Activated T-helper 1 cell treated with anti-CD3 and anti-CD28 coated beads, Interleukin-12 subunit alpha, Interleukin-12 subunit beta, Interleukin-2, Interleukin-4 antibody, amounts not matched to agents 30 ng/mL and 10 ng/mL and 1 ng/mL, durations not matched to agents 14 hours and 24 hours and 36 hours (primary cell): ENCODE measurements at regions not wholly inside any gene's neighbourhood (a gene's known extent, or its start where the extent isn't known, plus 50 kb on each side); places are given as distances from the start of the nearest gene placed in this dataset.

Experiments
- DNase-seq: peaks from one replicate; pipeline ENCODE4 v3.0.0; 2021; ENCODE audit warnings: low spot score
- H3K27ac Mint-ChIP-seq: one replicate; pipeline ENCODE4 v1.8.0; 2021; ENCODE audit warnings: mild to moderate bottlenecking, mixed read lengths
- H3K27me3 Mint-ChIP-seq: one replicate; pipeline ENCODE4 v1.8.0; 2022; ENCODE audit warnings: mild to moderate bottlenecking, moderate library complexity, mixed read lengths; ENCODE audit not compliant: insufficient read depth
- H3K36me3 Mint-ChIP-seq: one replicate; pipeline ENCODE4 v1.8.0; 2021; ENCODE audit warnings: low read depth, mixed read lengths
- H3K4me1 Mint-ChIP-seq: one replicate; pipeline ENCODE4 v1.8.0; 2021; ENCODE audit warnings: low read depth, mixed read lengths
- H3K4me3 Mint-ChIP-seq: one replicate; pipeline ENCODE4 v1.8.0; 2021; ENCODE audit warnings: mild to moderate bottlenecking, moderate library complexity, mixed read lengths
- H3K9me3 Mint-ChIP-seq: one replicate; pipeline ENCODE4 v1.8.0; 2021; ENCODE audit warnings: mixed read lengths
- intact Hi-C: fragments of 100-400 bp; cut with micrococcal nuclease; formaldehyde crosslinking; loops from one replicate; pipeline ENCODE4 v1.15.1; 2024

DNA sequence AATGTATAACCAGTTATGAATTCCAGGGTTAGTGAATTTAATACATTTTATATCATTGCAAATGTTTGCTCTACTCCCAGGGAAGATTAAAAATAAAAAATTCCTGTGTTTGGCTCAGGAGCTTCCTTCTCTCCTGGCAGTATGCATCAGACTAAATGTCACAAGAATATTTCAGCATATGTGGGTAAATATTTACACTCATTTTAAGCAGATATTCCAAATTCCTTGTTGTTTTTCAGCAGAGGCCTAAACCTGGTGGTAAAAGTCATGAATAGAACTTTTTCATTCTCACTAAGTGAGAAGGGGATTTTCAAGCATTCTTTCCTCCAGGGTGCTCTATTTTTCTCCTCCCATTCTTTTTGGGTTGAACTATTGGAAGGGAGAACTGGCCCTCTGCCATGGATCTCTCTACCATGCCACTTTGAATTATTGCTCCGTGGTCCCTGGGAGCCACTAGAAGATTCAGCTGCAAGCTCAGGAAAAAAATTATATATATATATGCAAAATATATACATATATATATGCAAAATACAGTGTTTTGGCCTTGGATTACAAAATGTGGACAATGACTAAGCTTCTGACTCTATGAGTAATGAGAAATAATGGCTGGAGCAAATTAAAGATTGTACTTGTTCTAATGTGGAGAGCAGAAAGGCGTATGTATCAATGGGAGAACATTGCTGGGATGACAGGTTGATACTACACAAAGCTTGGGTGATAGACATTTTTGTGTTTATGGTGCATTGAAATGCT lies 180.6 kb upstream of the PAPPA start:
- Mint-ChIP-seq H3K4me3 (no peak overlapping the region), H3K27me3 (no peaks in the 10 kb centered on the region), H3K4me1 (no peaks in the 10 kb centered on the region), H3K27ac (no peak overlapping the region), H3K36me3 (no peaks in the 10 kb centered on the region), H3K9me3 (no peaks in the 10 kb centered on the region)
- DNase-seq = no peak
- intact Hi-C loops = no loop called here

DNA sequence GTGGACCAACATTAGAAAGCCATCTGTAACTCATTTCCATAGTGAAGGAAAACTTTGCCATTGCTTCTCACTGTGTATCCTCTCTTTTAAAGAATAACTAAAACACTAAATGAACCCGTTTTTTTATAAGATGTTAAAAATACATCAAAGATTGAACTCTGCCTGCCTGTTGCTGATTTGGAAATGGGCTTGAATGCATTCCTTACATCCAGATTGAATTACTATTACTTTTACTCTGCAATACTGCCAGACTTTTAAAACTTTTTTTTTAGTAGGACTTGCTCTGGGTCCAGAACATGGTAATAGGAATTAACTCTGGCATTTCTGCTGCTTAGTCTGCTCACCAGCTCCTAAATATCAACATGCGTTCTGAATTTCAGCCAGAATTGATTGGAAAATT lies 176.8 kb upstream of the PAPPA start:
- intact Hi-C loops = no loop called here
- H3K27ac Mint-ChIP-seq = no peak overlapping the region

DNA sequence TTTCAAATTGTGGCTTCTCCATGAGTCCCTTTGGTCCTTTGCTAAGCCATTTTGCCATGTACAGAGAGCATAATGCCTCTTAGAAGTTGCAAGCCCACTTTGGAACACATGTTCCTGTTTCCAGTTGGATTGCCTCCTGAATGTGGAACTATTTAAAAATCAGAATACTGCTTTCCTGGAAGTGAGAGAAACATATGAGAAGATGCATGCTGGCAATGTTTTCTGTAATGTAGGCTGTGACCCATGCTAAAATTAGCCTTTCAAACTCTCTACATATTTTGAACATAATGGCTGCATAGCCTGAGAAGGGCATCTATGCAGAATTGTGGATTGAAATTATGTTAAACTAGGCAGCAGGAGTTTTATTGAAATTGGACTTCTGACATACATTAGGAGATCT lies 175.5 kb upstream of the PAPPA start:
- no peak for DNase-seq
- no peak overlapping the region for H3K4me3 Mint-ChIP-seq
- no peaks in the 10 kb centered on the region for H3K27me3 Mint-ChIP-seq
- no peaks in the 10 kb centered on the region for H3K4me1 Mint-ChIP-seq
- no peaks in the 10 kb centered on the region for H3K9me3 Mint-ChIP-seq
- no peaks in the 10 kb centered on the region for H3K36me3 Mint-ChIP-seq
- H3K27ac Mint-ChIP-seq = no peak overlapping the region
- intact Hi-C loops = no loop called here

More for the DNA sequence above, 176.8 kb upstream of the PAPPA start:
- Mint-ChIP-seq H3K9me3 (no peaks in the 10 kb centered on the region), H3K27me3 (no peaks in the 10 kb centered on the region), H3K4me3 (no peak overlapping the region), H3K36me3 (no peaks in the 10 kb centered on the region), H3K4me1 (no peaks in the 10 kb centered on the region)
- DNase-seq = no peak

DNA sequence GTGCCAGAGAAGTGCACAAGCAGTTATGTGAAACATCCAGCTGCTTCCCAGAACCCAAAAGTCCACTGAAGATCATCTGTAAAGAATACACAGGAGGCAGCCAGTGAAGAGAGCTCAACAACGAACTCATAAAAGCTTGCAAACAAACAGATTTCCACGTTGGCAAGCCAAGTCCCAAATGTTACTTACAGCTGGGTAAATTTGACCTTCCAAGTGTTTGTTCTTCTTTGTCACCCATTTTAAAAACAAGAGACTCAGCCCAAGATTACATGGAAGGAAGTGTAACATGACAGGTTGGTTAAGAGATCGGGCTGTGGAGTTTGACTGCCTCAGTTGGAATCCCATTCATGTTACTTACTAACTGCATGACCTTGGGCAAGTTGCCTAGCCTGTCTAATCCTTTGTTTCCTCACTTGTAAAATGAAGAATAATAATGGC lies 174.9 kb upstream of the PAPPA start:
- no peak for DNase-seq
- no peak overlapping the region for H3K27ac Mint-ChIP-seq
- no peaks in the 10 kb centered on the region for H3K27me3 Mint-ChIP-seq
- H3K4me3 Mint-ChIP-seq = no peak overlapping the region
- H3K4me1 Mint-ChIP-seq = no peaks in the 10 kb centered on the region
- no peaks in the 10 kb centered on the region for H3K9me3 Mint-ChIP-seq
- intact Hi-C loops = no loop called here
- H3K36me3 Mint-ChIP-seq = no peaks in the 10 kb centered on the region

DNA sequence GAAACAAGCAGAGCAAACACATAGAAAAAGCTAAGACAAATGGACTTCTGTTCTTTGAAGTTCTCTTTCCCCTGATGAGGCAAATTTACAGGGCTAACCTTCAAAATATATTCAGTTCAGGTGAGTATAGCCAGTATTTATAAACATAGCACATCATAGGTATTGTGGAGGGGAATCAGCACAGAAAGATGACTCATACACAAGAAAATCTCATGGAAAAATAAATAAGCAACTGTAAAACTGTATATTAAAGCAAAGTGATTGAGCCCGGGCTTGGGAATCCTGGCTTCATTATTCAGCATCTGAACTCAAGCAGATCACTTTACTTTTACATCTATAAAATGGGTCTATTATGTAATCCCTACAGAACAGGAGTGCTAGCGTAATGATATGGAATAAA lies 173.5 kb upstream of the PAPPA start:
- no peak for DNase-seq

DNA sequence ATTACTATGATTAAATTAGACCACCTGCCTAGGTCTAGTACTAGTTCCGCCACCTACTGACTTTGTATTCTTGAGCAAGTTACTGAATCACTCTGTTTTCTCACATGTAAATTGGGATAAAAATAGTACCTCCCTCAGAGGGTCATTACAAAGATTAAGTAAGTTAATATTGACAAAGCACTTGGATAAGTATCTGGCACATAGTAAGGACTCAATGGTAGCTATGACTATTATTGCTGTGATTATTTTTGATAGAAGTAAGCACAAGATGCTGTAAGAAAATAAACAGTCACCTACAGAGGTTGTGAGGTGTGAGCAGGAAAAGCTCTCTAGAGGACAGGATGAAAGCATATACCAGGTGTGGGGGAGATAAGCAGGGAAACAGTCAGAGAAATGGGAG lies 173.1 kb upstream of the PAPPA start:
- Mint-ChIP-seq H3K27ac (no peak overlapping the region), H3K27me3 (no peaks in the 10 kb centered on the region), H3K4me1 (no peaks in the 10 kb centered on the region), H3K9me3 (no peaks in the 10 kb centered on the region), H3K36me3 (no peaks in the 10 kb centered on the region), H3K4me3 (no peak overlapping the region)
- intact Hi-C loops = no loop called here
- DNase-seq = no peak

More for the DNA sequence above, 173.5 kb upstream of the PAPPA start:
- no peak overlapping the region for H3K4me3 Mint-ChIP-seq
- no peak overlapping the region for H3K27ac Mint-ChIP-seq
- no peaks in the 10 kb centered on the region for H3K9me3 Mint-ChIP-seq
- intact Hi-C loops = no loop called here
- no peaks in the 10 kb centered on the region for H3K36me3 Mint-ChIP-seq
- no peaks in the 10 kb centered on the region for H3K4me1 Mint-ChIP-seq
- no peaks in the 10 kb centered on the region for H3K27me3 Mint-ChIP-seq

DNA sequence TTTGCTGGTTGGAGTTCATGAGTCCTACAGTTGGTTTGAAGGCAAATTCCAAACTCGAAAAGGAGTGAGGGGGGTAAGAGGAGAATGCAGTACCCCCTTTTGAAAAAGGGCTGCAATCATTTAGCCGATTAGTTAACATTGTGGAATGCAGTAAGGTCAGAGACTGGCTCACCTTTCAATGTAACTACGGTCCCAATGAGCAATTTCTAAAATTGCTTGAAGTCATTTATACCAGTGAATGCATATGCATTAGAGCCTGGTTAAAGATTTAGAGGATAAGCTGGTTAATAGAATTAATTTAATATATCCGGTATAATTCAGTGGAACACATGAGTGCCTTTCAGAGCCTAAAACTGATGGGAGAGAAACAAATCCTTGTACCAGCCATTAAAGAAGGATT lies 172.6 kb upstream of the PAPPA start:
- no peaks in the 10 kb centered on the region for H3K36me3 Mint-ChIP-seq

DNA sequence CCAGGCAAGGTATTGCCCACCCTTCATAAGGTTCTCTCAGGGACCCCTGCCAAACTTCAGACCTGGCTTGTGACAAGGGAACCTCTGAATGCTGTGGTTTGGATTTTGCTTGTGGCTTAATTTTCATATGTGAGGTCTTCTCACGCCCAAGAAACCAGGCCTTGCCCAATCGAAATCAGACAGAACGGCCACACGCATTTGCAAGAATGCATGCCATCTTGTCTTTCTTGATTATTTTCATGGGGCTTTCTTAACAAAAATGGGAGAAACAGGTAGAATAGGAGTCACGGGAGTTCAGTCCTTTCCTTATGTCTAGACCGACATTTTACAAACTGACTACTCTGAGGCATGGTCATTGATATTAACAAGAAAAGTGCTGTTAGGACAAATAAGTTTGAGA lies 170.2 kb upstream of the PAPPA start:
- H3K4me3 Mint-ChIP-seq = no peak overlapping the region
- H3K27ac Mint-ChIP-seq = no peak overlapping the region
- H3K36me3 Mint-ChIP-seq = no peaks in the 10 kb centered on the region
- intact Hi-C loops = no loop called here
- H3K27me3 Mint-ChIP-seq = no peaks in the 10 kb centered on the region
- H3K4me1 Mint-ChIP-seq = no peaks in the 10 kb centered on the region
- H3K9me3 Mint-ChIP-seq = no peaks in the 10 kb centered on the region
- no peak for DNase-seq

More for the DNA sequence above, 172.6 kb upstream of the PAPPA start:
- H3K4me1 Mint-ChIP-seq = no peaks in the 10 kb centered on the region
- H3K27me3 Mint-ChIP-seq = no peaks in the 10 kb centered on the region
- H3K27ac Mint-ChIP-seq = no peak overlapping the region
- DNase-seq = no peak
- intact Hi-C loops = no loop called here
- no peaks in the 10 kb centered on the region for H3K9me3 Mint-ChIP-seq
- no peak overlapping the region for H3K4me3 Mint-ChIP-seq

DNA sequence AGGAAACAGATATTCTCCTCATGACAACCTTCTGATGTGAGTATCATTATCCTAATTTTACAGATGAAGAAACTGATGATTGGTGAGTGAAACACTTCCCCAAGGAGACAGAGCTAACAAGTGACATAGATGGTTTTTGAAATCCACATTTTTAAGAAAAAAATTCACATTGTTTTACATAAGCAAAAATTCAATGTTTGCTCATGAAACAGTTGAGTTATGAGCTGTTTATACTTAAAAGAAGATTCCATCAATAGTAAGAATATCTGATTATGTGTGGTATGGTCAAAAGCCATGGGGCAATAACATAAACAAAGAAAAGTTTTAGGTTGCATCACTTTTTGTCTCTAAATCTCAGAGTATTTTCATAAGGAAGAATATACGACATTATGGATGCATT lies 167.9 kb upstream of the PAPPA start:
- H3K9me3 Mint-ChIP-seq = no peaks in the 10 kb centered on the region
- no peak for DNase-seq
- no peaks in the 10 kb centered on the region for H3K36me3 Mint-ChIP-seq
- H3K4me1 Mint-ChIP-seq = no peaks in the 10 kb centered on the region
- intact Hi-C loops = no loop called here
- H3K27me3 Mint-ChIP-seq = no peaks in the 10 kb centered on the region
- no peak overlapping the region for H3K27ac Mint-ChIP-seq
- no peak overlapping the region for H3K4me3 Mint-ChIP-seq

DNA sequence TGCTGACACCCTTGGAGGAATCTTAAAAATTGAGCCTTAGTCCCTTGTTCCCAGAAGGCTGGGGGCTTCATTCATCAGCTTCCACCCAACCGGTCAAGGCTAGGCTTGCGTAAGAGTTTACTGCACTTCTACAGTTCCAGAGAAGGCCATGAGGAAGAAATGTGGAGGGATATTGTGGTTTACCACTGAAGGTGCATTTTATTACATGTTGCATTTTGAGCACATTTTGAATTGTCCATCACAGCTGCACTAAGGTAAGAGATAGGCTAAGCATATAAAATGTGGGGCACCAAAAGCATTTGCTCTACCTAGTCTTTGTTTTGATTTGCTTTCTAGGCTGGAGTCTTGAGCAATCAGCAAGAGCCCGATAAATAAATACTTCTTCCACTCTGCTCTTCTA lies 167.1 kb upstream of the PAPPA start:
- H3K36me3 Mint-ChIP-seq = no peaks in the 10 kb centered on the region
- intact Hi-C loops = no loop called here
- no peak overlapping the region for H3K4me3 Mint-ChIP-seq
- H3K27me3 Mint-ChIP-seq = no peaks in the 10 kb centered on the region
- H3K27ac Mint-ChIP-seq = no peak overlapping the region
- H3K4me1 Mint-ChIP-seq = no peaks in the 10 kb centered on the region
- no peak for DNase-seq
- no peaks in the 10 kb centered on the region for H3K9me3 Mint-ChIP-seq

DNA sequence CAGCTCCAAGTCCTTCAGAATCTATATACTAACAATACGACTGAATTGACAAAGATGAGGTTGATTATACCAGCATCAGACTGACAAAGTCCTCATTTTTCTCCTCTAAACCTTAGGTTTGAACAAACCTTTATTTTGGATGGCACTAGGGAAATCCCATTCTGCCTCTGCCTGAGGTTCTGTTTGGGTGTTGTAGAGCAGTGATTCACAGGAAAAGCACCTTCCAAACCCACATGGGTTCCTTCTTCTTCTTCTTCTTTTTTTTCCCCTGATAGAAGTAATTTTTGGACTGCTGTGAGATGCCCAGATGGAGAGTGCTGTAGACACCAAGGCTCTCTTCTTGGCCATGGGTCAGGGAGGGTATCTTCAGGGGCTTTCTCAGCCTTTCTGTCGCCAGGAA lies 164.9 kb upstream of the PAPPA start:
- intact Hi-C loops = no loop called here
- no peaks in the 10 kb centered on the region for H3K27me3 Mint-ChIP-seq
- no peaks in the 10 kb centered on the region for H3K9me3 Mint-ChIP-seq
- H3K4me3 Mint-ChIP-seq = no peak overlapping the region
- no peaks in the 10 kb centered on the region for H3K4me1 Mint-ChIP-seq
- H3K27ac Mint-ChIP-seq = no peak overlapping the region
- DNase-seq = no peak
- H3K36me3 Mint-ChIP-seq = no peaks in the 10 kb centered on the region

DNA sequence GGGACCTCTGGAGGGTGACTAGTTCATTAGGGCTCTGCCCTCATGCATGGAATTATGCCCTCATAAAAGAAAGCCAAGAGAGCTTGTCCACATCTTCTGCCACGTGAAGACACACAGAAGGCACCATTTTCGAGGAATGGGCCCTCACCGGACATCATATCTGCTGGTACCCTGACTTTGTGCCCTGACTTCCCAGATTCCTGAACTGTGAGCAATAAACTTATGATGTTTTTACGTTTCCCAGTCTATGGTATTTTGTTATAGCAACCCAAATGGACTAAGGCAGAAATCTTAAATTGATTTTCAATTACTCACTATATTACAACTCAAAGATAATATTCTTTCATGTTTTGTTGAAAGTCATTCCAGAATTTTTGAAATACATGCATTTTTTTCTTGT lies 163.8 kb upstream of the PAPPA start:
- Mint-ChIP-seq H3K36me3 (no peaks in the 10 kb centered on the region), H3K27me3 (no peaks in the 10 kb centered on the region), H3K4me3 (no peak overlapping the region), H3K27ac (no peak overlapping the region), H3K9me3 (no peaks in the 10 kb centered on the region), H3K4me1 (no peaks in the 10 kb centered on the region)
- DNase-seq = no peak
- intact Hi-C loops = no loop called here

DNA sequence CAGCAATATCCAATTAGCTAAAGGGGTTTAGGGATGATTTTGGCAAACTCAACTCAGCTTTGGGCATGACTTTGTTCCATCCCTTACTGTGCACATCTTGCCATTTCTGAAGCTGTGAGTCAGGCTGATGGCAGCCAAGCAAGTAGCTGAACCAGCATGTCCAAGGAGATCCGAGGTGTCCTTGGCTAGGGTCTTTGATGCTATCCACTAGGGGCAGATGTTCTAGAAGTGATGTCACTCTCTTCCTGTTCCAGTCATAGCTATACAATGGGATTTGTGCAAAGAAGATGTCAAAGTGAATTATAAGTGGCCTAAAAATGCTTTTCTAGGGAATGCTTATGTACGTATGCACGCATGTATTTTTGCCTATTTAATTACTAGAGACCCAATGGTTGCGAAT lies 160.8 kb upstream of the PAPPA start:
- no peak overlapping the region for H3K4me3 Mint-ChIP-seq
- intact Hi-C loops = no loop called here
- no peak overlapping the region for H3K27ac Mint-ChIP-seq
- no peaks in the 10 kb centered on the region for H3K9me3 Mint-ChIP-seq
- no peaks in the 10 kb centered on the region for H3K27me3 Mint-ChIP-seq
- no peak for DNase-seq
- no peaks in the 10 kb centered on the region for H3K36me3 Mint-ChIP-seq
- no peaks in the 10 kb centered on the region for H3K4me1 Mint-ChIP-seq

DNA sequence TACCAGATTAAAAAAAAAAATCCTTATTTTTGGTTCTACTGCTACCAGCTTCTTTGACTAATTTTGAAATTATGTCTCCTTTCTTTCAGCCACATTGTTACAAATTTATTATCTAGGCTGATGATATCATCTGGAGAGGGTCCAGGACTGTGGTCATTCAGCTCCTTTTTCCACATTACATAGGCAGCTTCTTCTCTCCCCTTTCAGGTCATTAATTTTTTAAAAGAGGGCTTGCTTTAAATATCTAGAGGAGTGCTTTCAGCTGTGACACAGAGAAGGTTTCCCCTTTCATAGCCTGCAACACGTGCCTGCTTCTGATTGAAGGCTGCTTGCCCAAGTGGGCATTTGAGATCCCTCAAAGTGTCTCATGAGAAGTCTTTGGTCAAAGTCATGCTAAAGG lies 155.7 kb upstream of the PAPPA start:
- intact Hi-C loops = no loop called here
- Mint-ChIP-seq H3K27ac (no peak overlapping the region), H3K36me3 (no peaks in the 10 kb centered on the region), H3K27me3 (no peaks in the 10 kb centered on the region), H3K9me3 (no peaks in the 10 kb centered on the region), H3K4me1 (no peaks in the 10 kb centered on the region), H3K4me3 (no peak overlapping the region)
- DNase-seq = no peak
